Kidney (tissue), 13 donors: ENCODE measurements at regions not wholly inside any gene's neighbourhood (a gene's known extent, or its start where the extent isn't known, plus 50 kb on each side); places are given as distances from the start of the nearest gene placed in this dataset.

Experiments
- DNase-seq, 5 donors: peaks; one replicate each; pipeline ENCODE4 v3.0.0-alpha.2; 2013 to 2020
- FAIRE-seq: peaks from 2 replicates; lab custom pipeline; 2012; peaks lifted over from hg19 to GRCh38; lab: Jason Lieb, UNC
- H3K27ac ChIP-seq, 2 donors: one replicate each; pipeline ENCODE4 v1.7.0; 2013; ENCODE audit warnings: low read depth in 2 of 2, low read length in 2 of 2, inconsistent platforms in 1 of 2
- H3K27me3 ChIP-seq: one replicate; pipeline ENCODE4 v1.7.1; 2013; ENCODE audit warnings: low read length, inconsistent platforms; ENCODE audit not compliant: control insufficient read depth, insufficient read depth
- H3K36me3 ChIP-seq, 3 donors: one replicate each; pipeline versions ENCODE4 v1.7.0 to v1.7.1; 2013; ENCODE audit warnings: low read length in 3 of 3, control low read depth in 1 of 3, inconsistent platforms in 1 of 3; ENCODE audit not compliant: insufficient read depth in 3 of 3, control insufficient read depth in 2 of 3
- H3K4me1 ChIP-seq, 3 donors: one replicate each; pipeline versions ENCODE4 v1.7.0 to v1.7.1; 2013; ENCODE audit warnings: low read length in 3 of 3, inconsistent platforms in 1 of 3, low read depth in 1 of 3; ENCODE audit not compliant: control insufficient read depth in 2 of 3, insufficient read depth in 2 of 3
- H3K4me3 ChIP-seq, 3 donors: one replicate each; pipeline versions ENCODE4 v1.7.0 to v1.8.1; 2013; ENCODE audit warnings: low read length in 3 of 3, control low read depth in 1 of 3, inconsistent platforms in 1 of 3
- H3K9ac ChIP-seq, 3 donors: one replicate each; pipeline versions ENCODE4 v1.7.0 to v1.7.1; 2013; ENCODE audit warnings: low read length in 3 of 3, control low read depth in 1 of 3, inconsistent platforms in 1 of 3
- H3K9me3 ChIP-seq, 3 donors: one replicate each; pipeline versions ENCODE4 v1.7.0 to v1.7.1; 2013; ENCODE audit warnings: low read length in 3 of 3, control low read depth in 1 of 3, inconsistent platforms in 1 of 3; ENCODE audit not compliant: control insufficient read depth in 2 of 3, insufficient read depth in 1 of 3
- intact Hi-C: fragments of 100-400 bp; cut with DNase I; formaldehyde crosslinking; loops from one replicate; pipeline ENCODE4 v1.11.1; 2022
- TF ChIP-seq, protein P1 (sequence below): IDR thresholded peaks from 3 replicates; pipeline ENCODE4 v1.5.1; 2012; ENCODE audit warnings: mild to moderate bottlenecking, moderate library complexity, borderline replicate concordance; ENCODE audit not compliant: insufficient read depth; ENCODE audit errors: extremely low read depth
- donor health status: control.
- donor health status: control.
- donor health status: control.
- donor health status: control.
- donor health status: control.
- donor health status: DM: yes; HTN: yes; CAD: no.
- donor health status: Normal renal cell carcinoma (clear cell type).

DNA sequence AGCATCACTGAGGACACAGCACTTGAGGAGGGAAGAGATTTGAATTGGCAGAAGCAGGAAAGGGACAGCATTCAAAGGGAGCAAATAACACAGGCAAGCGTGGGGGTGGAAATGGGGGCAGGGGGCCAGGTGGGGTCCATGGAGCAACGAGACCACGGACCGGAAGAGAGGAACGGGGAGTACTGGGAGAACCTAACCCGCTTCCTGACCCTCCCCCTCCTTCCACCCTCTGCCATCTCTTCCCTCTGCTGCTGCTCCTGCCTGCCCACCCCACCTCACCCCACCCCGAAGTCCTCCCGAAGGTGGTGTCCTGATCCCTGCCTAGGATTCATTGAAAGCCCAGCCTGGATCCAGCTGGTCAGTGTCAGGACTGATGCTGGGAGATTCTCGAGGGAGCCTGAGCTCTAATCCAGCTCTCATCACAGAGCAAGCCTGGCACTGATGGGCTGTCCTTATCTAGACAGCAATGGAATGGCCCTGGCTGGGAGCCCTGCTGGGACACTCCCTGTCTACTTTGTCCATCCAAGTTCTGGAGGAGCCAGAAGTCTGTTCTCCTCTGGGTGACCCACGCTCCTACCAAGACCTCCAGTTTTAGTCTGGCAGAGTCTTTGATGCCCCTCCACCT, 105.0 kb downstream of the TRIM29 start:
- Histone ChIP-seq H3K4me1 (no peaks in the 10 kb centered on the region), H3K36me3 (no peaks in the 10 kb centered on the region), H3K4me3 (no peak overlapping the region), H3K9me3 (no peaks in the 10 kb centered on the region), H3K9ac (no peak overlapping the region), H3K27me3 (no peaks in the 10 kb centered on the region), H3K27ac (no peak overlapping the region)
- DNase-seq (peak in 2 of 5 donors; percentile 9 to 23), FAIRE-seq (no peak)
- intact Hi-C loops = no loop called here
- TF ChIP-seq, protein P1, sequence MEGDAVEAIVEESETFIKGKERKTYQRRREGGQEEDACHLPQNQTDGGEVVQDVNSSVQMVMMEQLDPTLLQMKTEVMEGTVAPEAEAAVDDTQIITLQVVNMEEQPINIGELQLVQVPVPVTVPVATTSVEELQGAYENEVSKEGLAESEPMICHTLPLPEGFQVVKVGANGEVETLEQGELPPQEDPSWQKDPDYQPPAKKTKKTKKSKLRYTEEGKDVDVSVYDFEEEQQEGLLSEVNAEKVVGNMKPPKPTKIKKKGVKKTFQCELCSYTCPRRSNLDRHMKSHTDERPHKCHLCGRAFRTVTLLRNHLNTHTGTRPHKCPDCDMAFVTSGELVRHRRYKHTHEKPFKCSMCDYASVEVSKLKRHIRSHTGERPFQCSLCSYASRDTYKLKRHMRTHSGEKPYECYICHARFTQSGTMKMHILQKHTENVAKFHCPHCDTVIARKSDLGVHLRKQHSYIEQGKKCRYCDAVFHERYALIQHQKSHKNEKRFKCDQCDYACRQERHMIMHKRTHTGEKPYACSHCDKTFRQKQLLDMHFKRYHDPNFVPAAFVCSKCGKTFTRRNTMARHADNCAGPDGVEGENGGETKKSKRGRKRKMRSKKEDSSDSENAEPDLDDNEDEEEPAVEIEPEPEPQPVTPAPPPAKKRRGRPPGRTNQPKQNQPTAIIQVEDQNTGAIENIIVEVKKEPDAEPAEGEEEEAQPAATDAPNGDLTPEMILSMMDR = no peak

DNA sequence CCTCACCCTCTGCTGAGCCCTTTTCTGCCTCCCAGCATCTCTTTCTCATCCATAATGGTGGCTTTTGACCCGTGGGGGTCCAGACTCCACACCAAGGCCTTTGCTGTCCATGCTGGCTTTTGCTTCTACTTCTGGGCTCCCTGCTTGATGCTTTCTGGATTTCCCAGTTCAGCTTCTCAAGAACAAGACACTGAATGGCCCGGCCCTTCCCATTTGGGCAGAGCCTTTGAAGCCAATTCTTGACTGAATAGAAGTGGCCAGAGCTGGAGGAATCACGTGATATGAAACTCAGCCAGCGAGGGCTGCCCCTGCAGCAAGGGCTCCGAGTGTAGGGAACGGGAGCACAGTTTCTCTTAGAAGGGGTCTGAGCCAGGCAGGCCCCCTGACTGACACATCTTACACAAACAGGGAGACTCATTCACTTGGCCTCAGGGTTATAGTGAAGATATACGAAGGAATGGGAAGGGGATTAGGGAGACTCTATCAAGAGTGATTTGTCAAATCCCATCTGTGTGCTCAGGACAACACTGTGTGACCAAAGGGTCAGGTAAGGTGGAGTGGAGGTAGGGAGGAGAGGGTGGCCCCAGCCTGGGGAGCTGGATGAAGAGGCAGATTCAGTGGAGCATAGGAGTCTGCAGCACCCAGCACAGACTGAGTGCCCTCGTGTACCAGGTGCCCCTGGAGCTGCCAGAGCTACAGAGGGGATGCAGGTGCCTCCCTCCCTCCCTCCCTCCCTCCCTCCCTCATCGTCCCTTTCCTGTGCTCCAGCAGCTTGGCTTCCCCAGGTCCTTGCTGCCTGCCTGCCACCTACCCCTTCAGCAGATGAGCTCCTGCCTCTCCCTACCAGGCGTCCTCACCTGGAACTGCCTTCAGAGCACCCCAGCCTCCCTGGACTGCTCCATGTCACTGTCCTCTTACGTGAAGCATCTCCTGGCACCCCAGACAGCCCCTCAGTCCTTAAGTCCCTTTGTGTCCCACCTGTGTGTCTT, 106.0 kb downstream of the TRIM29 start:
- no peak overlapping the region for H3K4me3 ChIP-seq
- H3K27me3 ChIP-seq = no peaks in the 10 kb centered on the region
- H3K36me3 ChIP-seq = no peaks in the 10 kb centered on the region
- H3K27ac ChIP-seq = no peak overlapping the region
- FAIRE-seq (no peak), DNase-seq (peak in 2 of 5 donors; percentile 10 to 29)
- H3K9ac ChIP-seq = no peak overlapping the region
- no peaks in the 10 kb centered on the region for H3K9me3 ChIP-seq
- H3K4me1 ChIP-seq = no peaks in the 10 kb centered on the region
- intact Hi-C loops = no loop called here
- TF ChIP-seq, protein P1 = no peak

DNA sequence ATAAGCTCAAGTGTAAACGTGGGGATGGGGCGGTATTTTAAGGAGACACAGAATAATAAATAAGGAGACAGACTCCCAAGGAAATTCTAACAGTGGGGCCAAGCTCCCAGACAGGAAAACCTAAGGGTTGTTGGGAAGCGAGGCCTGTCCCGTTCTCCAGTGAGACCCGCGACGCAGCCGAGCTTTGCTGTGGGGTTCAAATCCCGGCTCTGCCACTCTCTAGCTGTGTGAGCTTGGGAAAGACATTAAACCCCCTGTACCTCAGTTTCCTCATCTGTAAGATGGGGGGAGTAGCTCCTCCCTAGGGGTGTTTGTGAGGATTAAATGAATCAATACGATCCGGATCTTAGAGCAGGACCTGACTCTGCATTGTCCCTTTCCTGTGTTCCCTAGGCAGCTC, 106.8 kb downstream of the TRIM29 start:
- Histone ChIP-seq H3K27me3 (no peaks in the 10 kb centered on the region), H3K4me1 (no peaks in the 10 kb centered on the region), H3K36me3 (no peaks in the 10 kb centered on the region), H3K9ac (no peak overlapping the region), H3K4me3 (no peak overlapping the region), H3K27ac (no peak overlapping the region), H3K9me3 (no peaks in the 10 kb centered on the region)
- intact Hi-C loops = no loop called here
- TF ChIP-seq, protein P1 = no peak
- DNase-seq (no peak), FAIRE-seq (no peak)
